Cardiac septum (tissue), 1 donor: ENCODE measurements at regions not wholly inside any gene's neighbourhood (a gene's known extent, or its start where the extent isn't known, plus 50 kb on each side); places are given as distances from the start of the nearest gene placed in this dataset.

ENCODE experiments used
- DNase-seq: peaks from one replicate; pipeline ENCODE4 v3.0.0-alpha.2; 2020; ENCODE audit warnings: low spot score
- intact Hi-C: fragments of 100-400 bp; cut with DNase I; formaldehyde crosslinking; loops from one replicate; pipeline ENCODE4 v1.14.0; 2022
- donor health status: DM: no; HTN: no; CAD: no.

DNA sequence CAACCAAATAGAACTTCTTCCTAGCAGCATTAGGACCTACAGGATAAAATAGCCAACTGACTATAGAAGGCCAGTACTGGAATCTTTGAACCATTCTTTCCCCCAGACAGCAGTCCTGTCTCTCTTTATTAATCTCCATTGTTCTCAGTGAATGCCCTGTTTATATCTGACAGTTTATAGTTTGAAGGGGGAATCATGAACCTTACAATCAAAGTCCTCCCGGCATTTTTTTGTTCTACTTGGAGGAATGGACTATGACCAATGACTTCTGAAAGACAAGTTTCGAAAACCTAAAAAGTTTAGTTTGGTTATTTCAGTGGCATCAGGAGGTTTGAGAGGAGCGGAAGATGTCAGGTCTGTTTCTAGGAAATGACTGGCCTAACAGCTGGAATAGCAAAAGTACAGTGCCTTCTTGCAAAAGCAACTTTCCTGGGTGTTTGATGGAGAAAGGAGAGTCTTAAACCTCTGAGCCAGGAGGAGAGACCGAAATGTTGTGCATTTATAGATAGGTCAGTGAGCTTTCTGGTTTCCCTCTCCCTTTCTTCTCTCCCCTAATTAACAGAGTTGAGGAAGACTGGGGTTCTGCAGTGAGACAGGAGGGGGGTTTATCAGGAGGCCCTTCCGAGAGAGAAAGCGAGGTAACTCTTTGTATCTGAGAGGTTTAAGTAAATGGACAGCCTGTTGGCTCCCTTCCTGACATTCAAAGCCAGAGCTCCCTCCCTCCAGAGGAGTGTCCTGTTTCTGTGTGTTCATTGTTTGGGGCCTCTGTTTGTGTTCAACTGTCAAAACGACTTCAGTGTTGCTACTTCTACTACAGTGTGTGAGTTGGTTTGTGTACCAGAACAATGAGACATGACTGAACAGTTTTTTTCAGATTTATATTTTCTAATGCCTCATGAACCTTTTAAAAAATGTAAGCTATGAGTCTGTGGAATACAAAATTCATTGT is 383.0 kb upstream of the RARB start:
- intact Hi-C loops: loop anchor here (5.0 kb wide), 2 partner anchors 112 to 547 kb away; no protein-coding TSS in a partner anchor

DNA sequence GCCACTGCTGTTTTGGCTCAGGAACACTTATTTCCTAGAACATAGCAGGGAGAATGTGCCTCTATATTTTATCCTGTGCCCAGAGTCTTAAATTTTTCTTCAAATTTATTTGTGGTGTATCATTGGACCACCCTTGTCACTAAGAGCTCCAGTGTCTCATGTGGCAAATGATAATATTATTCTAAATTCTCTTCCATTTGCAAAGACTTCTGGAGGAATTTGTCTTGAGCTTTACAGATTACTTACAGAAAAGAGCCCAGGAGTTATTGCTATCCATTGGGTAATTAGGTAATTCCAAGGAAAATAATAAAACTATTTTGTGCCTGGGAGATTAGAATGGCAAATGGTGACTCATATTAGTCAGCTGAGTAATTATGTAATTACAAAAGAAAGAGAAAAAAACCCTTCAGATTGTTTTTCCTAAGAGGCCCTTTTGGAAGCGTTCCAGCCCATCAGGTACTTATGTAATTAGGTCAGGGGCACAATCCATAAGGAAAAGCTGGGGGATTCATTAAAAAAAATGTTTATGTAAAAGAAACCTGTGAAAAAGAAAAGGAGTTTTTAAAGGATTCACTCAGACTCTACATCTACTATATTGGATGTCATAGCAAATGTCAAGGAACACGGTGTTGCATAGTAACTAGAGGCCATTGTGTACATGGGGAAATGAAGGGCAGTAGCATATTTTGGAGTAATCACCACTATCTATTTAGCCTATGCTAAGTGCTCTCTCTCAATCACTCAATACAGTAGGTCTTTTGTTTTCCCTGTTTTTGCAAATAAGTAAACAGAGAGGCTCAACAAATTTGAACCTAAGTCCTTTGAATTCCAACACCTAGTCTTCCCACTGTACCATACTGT is 380.9 kb upstream of the RARB start:
- DNase-seq: no peak
- intact Hi-C loops: loop anchor here (5.0 kb wide), 1 partner anchor 110 kb away; no protein-coding TSS in a partner anchor

More for the DNA sequence above, 383.0 kb upstream of the RARB start:
- no peak for DNase-seq

- no peak for DNase-seq
- intact Hi-C loops: loop anchor here (5.0 kb wide), 1 partner anchor 108 kb away; no protein-coding TSS in a partner anchor
Observed at GRCh38 chr3:25049304-25049703, 378.8 kb upstream of the RARB start.

DNA sequence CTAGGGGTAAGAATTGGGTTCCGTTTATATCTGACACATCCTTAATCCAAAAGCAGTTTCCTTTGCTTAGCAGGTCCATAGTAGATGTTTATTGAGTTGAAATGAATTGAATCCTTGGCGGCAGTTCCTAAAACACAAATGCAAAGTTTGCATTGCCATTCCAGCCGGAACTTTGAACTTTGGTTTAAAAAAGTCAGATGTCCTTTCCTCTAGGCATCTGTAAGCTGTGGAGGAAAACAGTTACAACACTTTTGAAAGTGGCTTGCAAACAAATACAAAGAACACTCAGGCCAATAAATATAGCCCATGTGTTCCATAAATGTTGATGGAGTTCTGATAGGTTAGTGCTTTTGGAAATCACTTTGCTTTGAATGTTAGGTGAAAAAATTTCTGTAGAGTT is 374.7 kb upstream of the RARB start:
- no peak for DNase-seq
- intact Hi-C loops: no loop called here

- intact Hi-C loops: no loop called here
- DNase-seq: no peak
Observed at GRCh38 chr3:25056036-25056755, 371.9 kb upstream of the RARB start.

DNA sequence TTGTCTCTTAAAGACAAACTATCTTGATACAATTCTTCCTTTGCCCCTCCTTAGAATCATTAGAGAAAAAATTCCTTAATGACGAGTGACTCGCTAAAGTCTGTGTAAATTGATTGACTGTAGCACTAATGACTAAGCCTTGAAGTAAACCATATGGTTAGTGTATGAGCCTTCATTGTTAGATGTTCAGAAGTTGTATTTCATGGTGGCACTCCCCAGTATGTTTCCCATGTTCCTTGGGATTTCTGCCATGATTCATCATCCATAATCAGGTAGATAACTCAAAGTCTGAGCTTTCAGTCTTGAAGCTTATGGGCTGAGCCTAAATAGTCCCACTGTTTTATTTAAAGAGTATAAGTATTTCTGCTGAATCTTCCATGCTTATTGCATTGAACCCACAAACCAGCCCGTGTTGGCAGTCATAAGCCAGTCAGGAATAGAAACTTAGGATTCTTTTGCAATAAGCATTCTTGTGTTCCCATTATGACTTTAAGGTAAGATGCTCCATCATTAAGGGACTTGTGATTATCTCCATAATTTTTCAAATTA is 371.2 kb upstream of the RARB start:
- intact Hi-C loops: no loop called here
- DNase-seq: no peak

GRCh38 chr3:25057379-25057778 is 370.7 kb upstream of the RARB start:
- DNase-seq: no peak
- intact Hi-C loops: no loop called here

GRCh38 chr3:25064681-25065080 is 363.4 kb upstream of the RARB start:
- intact Hi-C loops: no loop called here
- no peak for DNase-seq

- DNase-seq: no peak
- intact Hi-C loops: no loop called here
Observed at GRCh38 chr3:25069970-25070369, 358.1 kb upstream of the RARB start.

DNA sequence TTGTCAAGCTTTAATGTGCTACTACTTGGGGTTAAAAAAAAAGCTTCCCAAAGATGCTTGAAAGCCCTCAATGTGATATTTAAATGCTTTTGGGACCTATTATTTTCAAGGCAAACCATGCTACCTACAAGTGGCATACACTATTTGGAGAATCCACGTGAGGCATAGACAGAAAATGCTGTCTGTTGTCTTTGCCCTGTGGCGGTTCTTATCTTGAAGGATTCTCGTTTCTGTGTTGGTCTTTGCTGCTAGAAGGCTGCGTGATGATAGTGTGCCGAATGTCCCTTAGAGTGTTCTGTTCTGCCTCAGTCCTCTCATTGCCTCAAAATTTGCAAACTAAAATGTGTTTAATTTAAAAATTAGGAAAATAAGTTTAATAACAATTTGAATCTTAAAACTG is 356.2 kb upstream of the RARB start:
- no peak for DNase-seq
- intact Hi-C loops: no loop called here

DNA sequence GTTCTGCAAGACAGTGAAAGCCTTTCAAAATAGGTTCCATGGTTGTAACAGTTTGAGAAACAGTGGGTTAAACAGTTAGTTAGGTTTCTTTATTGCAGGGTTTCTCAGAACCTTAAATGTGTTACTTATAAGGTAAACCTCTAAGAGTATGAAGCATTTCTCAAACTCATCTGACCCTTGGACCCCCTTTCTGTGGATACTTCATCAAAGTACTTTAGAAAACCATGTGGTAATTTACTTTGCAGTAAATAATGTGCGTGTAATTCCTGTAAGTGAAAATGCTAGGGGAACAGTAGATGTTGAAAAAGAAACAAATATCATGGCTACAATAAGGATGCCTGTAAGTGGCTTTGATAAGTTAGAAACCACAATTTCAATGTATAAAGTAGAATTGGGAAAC is 354.6 kb upstream of the RARB start:
- intact Hi-C loops: no loop called here
- no peak for DNase-seq

DNA sequence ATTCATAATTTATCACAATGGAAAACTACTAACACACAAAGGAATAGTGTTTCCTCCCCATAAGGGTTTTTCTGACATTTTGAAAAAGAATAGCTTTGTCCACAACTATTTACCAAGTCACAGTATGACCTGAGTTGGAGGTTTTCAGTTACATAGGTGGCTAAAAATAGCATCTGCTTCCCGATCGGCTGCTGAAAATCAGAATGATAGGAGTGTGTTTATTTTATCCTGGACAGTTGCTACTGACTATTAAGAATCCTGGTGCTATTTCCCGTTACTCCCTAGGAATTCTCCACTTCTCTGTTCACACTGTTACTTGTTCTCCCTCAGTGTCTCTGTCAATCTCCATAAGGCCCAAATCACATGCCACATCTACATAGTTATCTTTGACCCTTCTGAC is 353.9 kb upstream of the RARB start:
- intact Hi-C loops: no loop called here
- no peak for DNase-seq

DNA sequence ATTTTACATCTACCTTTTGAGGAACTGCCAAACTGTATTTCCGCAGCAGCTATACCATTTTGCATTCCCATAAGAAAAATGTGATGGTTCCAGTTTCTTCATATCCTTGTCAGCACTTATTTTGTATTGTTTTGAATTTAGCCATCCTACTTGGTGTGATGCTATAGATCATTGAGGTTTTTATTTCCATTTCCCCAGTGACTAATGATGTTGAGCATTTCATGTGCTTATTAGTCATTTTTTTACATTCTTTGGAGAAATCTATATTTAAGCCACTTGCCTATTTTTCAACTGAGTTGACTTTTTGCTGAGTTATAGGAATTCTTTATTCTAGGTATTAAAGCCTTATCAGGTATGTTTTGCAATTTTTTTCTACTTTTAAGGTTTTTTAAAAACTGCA is 347.6 kb upstream of the RARB start:
- DNase-seq: no peak
- intact Hi-C loops: no loop called here

DNA sequence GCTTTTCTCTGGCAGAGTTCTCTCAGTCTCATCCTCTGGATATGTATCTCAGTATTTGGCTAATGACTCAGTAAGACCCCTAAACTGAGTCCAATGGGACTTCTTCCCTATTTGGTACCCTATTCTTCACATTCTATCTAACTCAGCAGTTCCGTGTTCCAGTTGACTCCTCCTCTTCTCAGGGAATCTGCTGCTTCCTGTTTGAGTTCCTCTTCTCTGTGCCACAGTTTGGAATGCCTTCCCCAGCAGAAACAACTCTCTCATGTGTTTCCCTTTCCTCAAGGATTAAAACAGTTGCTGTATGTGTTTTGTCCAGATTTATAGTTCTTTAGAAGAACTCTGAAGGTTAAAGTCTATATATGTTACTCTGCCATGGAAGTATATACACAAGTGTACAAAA is 344.0 kb upstream of the RARB start:
- DNase-seq: no peak
- intact Hi-C loops: no loop called here

DNA sequence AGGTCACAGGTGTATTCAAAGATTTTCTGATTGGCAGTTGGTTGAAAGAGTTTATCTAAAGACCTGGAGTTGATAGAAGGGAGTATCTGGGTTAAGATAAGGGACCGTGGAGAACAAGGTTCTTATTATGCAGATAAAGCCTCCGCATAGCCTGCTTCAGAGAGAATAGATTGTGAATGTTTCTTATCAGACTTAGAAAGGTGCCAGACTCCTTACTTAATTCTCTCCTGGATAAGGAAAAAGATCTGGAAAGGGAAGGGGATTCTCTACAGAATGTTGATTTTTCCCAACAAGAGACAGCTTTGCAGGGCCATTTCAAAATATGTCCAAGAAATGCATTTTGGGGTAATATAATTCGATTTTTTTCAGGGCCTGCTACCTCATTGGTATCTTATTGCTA is 341.3 kb upstream of the RARB start:
- DNase-seq: no peak
- intact Hi-C loops: no loop called here

- no peak for DNase-seq
- intact Hi-C loops: no loop called here
Observed at GRCh38 chr3:25088284-25088683, 339.8 kb upstream of the RARB start.

DNA sequence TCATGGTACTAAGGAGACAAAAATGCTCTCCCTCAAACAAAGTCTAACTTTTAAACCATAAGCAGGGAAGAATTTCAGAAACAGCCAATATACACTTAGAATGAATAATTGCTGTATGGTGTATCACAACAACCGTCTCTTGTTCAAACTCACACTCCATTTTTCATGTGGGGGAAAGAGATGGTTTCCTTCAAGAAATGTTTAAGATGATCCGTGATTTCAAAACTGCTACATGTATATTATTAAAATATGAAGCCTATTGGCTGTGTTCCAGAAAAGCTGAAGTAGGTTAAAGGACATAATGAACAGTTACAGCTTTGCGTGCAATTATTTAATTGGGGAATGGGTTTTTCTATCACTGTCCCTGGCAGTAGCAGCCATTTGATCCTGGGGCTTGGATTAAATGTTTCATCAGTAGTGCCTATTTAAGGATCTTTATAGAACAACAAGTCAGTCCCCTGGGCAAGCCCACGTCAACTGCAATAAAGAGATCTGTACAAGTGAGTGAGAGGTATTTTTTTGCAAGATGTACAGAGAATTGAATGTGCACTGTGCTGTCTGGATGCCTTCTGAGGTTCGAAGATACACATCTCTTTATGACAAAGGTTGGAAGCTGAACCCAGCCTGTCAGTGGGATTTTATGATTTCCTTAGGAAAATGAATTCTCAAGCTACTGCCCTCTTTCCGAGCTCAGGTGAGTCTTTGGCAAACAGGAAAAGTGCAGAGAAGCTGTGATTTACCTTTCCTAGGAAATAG is 337.2 kb upstream of the RARB start:
- intact Hi-C loops: loop anchor here (10.0 kb wide), 1 partner anchor 316 kb away; no protein-coding TSS in a partner anchor
- DNase-seq: no peak

- intact Hi-C loops: loop anchor here (10.0 kb wide), 1 partner anchor 317 kb away; no protein-coding TSS in a partner anchor
- no peak for DNase-seq
Observed at GRCh38 chr3:25091934-25092333, 336.1 kb upstream of the RARB start.
